Calu3 (cell line): ENCODE measurements at regions not wholly inside any gene's neighbourhood (a gene's known extent, or its start where the extent isn't known, plus 50 kb on each side); places are given as distances from the start of the nearest gene placed in this dataset.

Experiments used
- BruUV-seq: library from RNA; stranded (reverse); fragments of 400-500 nt; replicated peaks from 2 replicates; lab custom pipeline; 2021; lab: Mats Ljungman, UMichigan
- CTCF ChIA-PET: fragments of 300-600 bp; sonication (Branson Sonifier 250); formaldehyde crosslinking; loops from one replicate; lab custom pipeline; 2022; ENCODE audit warnings: antibody characterized with exemption; lab: Charles Lee
- DNase-seq: peaks from one replicate; pipeline ENCODE4 v3.0.0; 2022
- H3K27ac Mint-ChIP-seq: one replicate; pipeline ENCODE4 v1.8.0; 2022; ENCODE audit warnings: mixed read lengths; ENCODE audit not compliant: unreplicated experiment
- H3K27me3 Mint-ChIP-seq: one replicate; pipeline ENCODE4 v1.8.0; 2022; ENCODE audit warnings: mixed read lengths; ENCODE audit not compliant: unreplicated experiment
- H3K36me3 Mint-ChIP-seq: one replicate; pipeline ENCODE4 v1.8.0; 2022; ENCODE audit warnings: mild to moderate bottlenecking, moderate library complexity, mixed read lengths; ENCODE audit not compliant: insufficient read depth, unreplicated experiment
- H3K4me1 Mint-ChIP-seq: one replicate; pipeline ENCODE4 v1.8.0; 2022; ENCODE audit warnings: mild to moderate bottlenecking, low read depth, mixed read lengths; ENCODE audit not compliant: unreplicated experiment
- H3K4me3 Mint-ChIP-seq: one replicate; pipeline ENCODE4 v1.8.0; 2022; ENCODE audit warnings: mild to moderate bottlenecking, low read depth, moderate library complexity, mixed read lengths; ENCODE audit not compliant: unreplicated experiment
- H3K9me3 Mint-ChIP-seq: one replicate; pipeline ENCODE4 v1.8.0; 2022; ENCODE audit warnings: low read depth, mixed read lengths; ENCODE audit not compliant: unreplicated experiment
- CTCF ChIP-seq: fragments of 200-600 bp; IDR thresholded peaks from one replicate; pipeline ENCODE4 v1.8.0; 2022; ENCODE audit warnings: antibody characterized with exemption; ENCODE audit not compliant: unreplicated experiment
- intact Hi-C: fragments of 100-400 bp; cut with micrococcal nuclease; formaldehyde crosslinking; loops from one replicate; pipeline ENCODE4 v1.10.0; 2022; ENCODE audit not compliant: unreplicated experiment

- H3K27ac Mint-ChIP-seq: no peak overlapping the region
- intact Hi-C loops: no loop called here
- no peaks in the 10 kb centered on the region for H3K4me1 Mint-ChIP-seq
- no peak for TF ChIP-seq CTCF
- CTCF ChIA-PET: no interaction called here
- H3K27me3 Mint-ChIP-seq: no peaks in the 10 kb centered on the region
- no peak overlapping the region for H3K4me3 Mint-ChIP-seq
- DNase-seq: no peak
- no TSS peak for BruUV-seq
- no peaks in the 10 kb centered on the region for H3K36me3 Mint-ChIP-seq
- no peaks in the 10 kb centered on the region for H3K9me3 Mint-ChIP-seq
These were observed 172.2 kb upstream of the CENPE start for GRCh38 chr4:103370336-103370735.

- BruUV-seq: no TSS peak
- intact Hi-C loops: no loop called here
- no peaks in the 10 kb centered on the region for H3K36me3 Mint-ChIP-seq
- H3K27me3 Mint-ChIP-seq: no peaks in the 10 kb centered on the region
- H3K4me3 Mint-ChIP-seq: no peak overlapping the region
- CTCF ChIA-PET: no interaction called here
- no peak for DNase-seq
- no peak for TF ChIP-seq CTCF
- H3K9me3 Mint-ChIP-seq: peaks cover 3% of the 10 kb centered on the region
- H3K27ac Mint-ChIP-seq: no peak overlapping the region
- H3K4me1 Mint-ChIP-seq: peaks cover 10% of the 10 kb centered on the region
These were observed 167.1 kb upstream of the CENPE start for GRCh38 chr4:103365285-103365684.

- CTCF ChIA-PET: no interaction called here
- Mint-ChIP-seq H3K27ac (no peak overlapping the region), H3K36me3 (peaks cover 5% of the 10 kb centered on the region), H3K4me1 (peaks cover 10% of the 10 kb centered on the region), H3K27me3 (no peaks in the 10 kb centered on the region), H3K4me3 (no peak overlapping the region), H3K9me3 (peaks cover 10% of the 10 kb centered on the region)
- TF ChIP-seq CTCF: no peak
- intact Hi-C loops: no loop called here
- no peak for DNase-seq
- no TSS peak for BruUV-seq
These were observed 165.9 kb upstream of the CENPE start for GRCh38 chr4:103364083-103364482.

GRCh38 chr4:103361926-103362325, 163.8 kb upstream of the CENPE start:
- no peak overlapping the region for H3K4me3 Mint-ChIP-seq
- no peak overlapping the region for H3K27ac Mint-ChIP-seq
- peaks cover 11% of the 10 kb centered on the region for H3K9me3 Mint-ChIP-seq
- BruUV-seq: no TSS peak
- TF ChIP-seq CTCF: no peak
- H3K4me1 Mint-ChIP-seq: peaks cover 10% of the 10 kb centered on the region
- no peak for DNase-seq
- intact Hi-C loops: no loop called here
- no peaks in the 10 kb centered on the region for H3K27me3 Mint-ChIP-seq
- peaks cover 6% of the 10 kb centered on the region for H3K36me3 Mint-ChIP-seq
- CTCF ChIA-PET: no interaction called here
